Esophagus squamous epithelium (tissue), 4 donors: ENCODE measurements at regions not wholly inside any gene's neighbourhood (a gene's known extent, or its start where the extent isn't known, plus 50 kb on each side); places are given as distances from the start of the nearest gene placed in this dataset.

Experiments used
- CTCF ChIP-seq, 6 experiments: fragments of 450-650 bp in 4 of 6; fragments of 200-600 bp in 2 of 6; sonication (generic) in 2 of 6; IDR thresholded peaks; one replicate each; pipeline ENCODE4 v1.5.1; 2016 to 2019; ENCODE audit warnings: antibody characterized with exemption in 6 of 6, mild to moderate bottlenecking in 4 of 6, moderate library complexity in 4 of 6
- POLR2A ChIP-seq, 4 donors: fragments of 450-650 bp; IDR thresholded peaks; one replicate each; pipeline ENCODE4 v1.6.1; 2017; ENCODE audit warnings: antibody characterized with exemption in 4 of 4, mild to moderate bottlenecking in 4 of 4, moderate library complexity in 3 of 4

GRCh38 chr5:27773636-27774035 is 735.2 kb upstream of the CDH9 start:
- no peak for TF ChIP-seq POLR2A (IDR thresholded peaks at IDR 0.05)
- TF ChIP-seq CTCF (IDR thresholded peaks at IDR 0.05) = no peak
